ENCODE measurements at regions not wholly inside any gene's neighbourhood (a gene's known extent, or its start where the extent isn't known, plus 50 kb on each side); places are given as distances from the start of the nearest gene placed in this dataset.

DNA sequence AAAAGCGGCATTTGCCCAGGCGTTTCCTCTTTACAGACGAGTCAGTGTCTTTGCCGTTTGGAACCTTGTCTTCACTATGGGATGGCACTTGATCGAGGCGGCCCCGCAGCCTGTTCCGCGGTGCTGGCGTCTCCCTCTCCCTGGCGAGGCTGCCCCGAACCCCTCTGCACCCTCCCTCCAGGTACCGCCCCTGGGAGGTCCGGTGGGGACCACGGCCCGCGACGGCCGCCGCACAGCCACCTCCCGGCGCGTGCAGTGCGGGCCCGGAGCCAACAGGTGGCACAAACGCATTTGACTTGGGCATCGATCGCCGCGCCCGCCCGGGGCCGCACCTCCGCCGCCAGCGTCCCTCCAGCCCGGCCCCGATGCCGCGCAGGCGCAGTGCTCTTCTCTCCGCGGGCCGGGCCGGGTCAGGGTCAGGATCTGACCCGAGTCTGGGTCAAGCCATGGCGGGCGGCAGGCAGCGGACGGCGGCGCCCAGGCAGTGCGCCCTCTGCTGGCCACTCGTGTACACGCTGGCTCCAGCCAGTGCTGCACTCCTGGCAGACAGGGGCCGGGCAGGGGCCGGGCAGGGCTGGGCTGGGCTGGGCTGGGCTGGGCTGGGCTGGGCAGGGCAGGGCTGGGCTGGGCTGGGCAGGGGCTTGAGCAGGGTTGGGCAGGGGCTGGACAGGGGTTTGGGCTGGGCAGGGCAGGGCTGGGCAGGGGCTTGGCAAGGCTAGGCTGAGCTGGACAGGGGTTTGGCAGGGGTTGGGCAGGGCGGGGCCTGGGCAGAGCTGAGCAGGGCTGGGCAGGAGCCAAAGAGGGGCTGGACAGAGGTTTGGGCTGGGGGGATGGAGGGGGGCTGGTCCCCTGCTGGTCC, 155.8 kb upstream of the IRX4 start:
- TF ChIP-seq, protein P1, sequence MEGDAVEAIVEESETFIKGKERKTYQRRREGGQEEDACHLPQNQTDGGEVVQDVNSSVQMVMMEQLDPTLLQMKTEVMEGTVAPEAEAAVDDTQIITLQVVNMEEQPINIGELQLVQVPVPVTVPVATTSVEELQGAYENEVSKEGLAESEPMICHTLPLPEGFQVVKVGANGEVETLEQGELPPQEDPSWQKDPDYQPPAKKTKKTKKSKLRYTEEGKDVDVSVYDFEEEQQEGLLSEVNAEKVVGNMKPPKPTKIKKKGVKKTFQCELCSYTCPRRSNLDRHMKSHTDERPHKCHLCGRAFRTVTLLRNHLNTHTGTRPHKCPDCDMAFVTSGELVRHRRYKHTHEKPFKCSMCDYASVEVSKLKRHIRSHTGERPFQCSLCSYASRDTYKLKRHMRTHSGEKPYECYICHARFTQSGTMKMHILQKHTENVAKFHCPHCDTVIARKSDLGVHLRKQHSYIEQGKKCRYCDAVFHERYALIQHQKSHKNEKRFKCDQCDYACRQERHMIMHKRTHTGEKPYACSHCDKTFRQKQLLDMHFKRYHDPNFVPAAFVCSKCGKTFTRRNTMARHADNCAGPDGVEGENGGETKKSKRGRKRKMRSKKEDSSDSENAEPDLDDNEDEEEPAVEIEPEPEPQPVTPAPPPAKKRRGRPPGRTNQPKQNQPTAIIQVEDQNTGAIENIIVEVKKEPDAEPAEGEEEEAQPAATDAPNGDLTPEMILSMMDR (IDR thresholded peaks at IDR 0.05 in 2 of 3, conservative IDR thresholded peaks at IDR 0.05 in 1 of 3; ENCODE audit: borderline replicate concordance in 1 of 3, insufficient read depth in 1 of 3, low read depth in 2 of 3, low read length in 2 of 3) = peak; percentile 75 to 96 (median 79)
- TF ChIP-seq SIN3A (IDR thresholded peaks at IDR 0.05; ENCODE audit: low read depth) = no peak
- TF ChIP-seq CEBPB (IDR thresholded peaks at IDR 0.05; ENCODE audit: low read depth) = no peak
- TF ChIP-seq, protein P2, sequence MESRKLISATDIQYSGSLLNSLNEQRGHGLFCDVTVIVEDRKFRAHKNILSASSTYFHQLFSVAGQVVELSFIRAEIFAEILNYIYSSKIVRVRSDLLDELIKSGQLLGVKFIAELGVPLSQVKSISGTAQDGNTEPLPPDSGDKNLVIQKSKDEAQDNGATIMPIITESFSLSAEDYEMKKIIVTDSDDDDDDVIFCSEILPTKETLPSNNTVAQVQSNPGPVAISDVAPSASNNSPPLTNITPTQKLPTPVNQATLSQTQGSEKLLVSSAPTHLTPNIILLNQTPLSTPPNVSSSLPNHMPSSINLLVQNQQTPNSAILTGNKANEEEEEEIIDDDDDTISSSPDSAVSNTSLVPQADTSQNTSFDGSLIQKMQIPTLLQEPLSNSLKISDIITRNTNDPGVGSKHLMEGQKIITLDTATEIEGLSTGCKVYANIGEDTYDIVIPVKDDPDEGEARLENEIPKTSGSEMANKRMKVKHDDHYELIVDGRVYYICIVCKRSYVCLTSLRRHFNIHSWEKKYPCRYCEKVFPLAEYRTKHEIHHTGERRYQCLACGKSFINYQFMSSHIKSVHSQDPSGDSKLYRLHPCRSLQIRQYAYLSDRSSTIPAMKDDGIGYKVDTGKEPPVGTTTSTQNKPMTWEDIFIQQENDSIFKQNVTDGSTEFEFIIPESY (IDR thresholded peaks at IDR 0.05; ENCODE audit: extremely low read depth, insufficient replicate concordance, low read length) = no peak
- no peak for TF ChIP-seq POLR2AphosphoS5 (IDR thresholded peaks at IDR 0.05; ENCODE audit: low read depth, low read length)
- TF ChIP-seq EZH2phosphoT487 (IDR thresholded peaks at IDR 0.05; ENCODE audit: borderline replicate concordance) = no peak
- no peak for TF ChIP-seq POLR2A (IDR thresholded peaks at IDR 0.05; ENCODE audit: borderline replicate concordance, extremely low read depth, insufficient read depth, insufficient read length)
- TF ChIP-seq, protein P3, sequence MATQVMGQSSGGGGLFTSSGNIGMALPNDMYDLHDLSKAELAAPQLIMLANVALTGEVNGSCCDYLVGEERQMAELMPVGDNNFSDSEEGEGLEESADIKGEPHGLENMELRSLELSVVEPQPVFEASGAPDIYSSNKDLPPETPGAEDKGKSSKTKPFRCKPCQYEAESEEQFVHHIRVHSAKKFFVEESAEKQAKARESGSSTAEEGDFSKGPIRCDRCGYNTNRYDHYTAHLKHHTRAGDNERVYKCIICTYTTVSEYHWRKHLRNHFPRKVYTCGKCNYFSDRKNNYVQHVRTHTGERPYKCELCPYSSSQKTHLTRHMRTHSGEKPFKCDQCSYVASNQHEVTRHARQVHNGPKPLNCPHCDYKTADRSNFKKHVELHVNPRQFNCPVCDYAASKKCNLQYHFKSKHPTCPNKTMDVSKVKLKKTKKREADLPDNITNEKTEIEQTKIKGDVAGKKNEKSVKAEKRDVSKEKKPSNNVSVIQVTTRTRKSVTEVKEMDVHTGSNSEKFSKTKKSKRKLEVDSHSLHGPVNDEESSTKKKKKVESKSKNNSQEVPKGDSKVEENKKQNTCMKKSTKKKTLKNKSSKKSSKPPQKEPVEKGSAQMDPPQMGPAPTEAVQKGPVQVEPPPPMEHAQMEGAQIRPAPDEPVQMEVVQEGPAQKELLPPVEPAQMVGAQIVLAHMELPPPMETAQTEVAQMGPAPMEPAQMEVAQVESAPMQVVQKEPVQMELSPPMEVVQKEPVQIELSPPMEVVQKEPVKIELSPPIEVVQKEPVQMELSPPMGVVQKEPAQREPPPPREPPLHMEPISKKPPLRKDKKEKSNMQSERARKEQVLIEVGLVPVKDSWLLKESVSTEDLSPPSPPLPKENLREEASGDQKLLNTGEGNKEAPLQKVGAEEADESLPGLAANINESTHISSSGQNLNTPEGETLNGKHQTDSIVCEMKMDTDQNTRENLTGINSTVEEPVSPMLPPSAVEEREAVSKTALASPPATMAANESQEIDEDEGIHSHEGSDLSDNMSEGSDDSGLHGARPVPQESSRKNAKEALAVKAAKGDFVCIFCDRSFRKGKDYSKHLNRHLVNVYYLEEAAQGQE (IDR thresholded peaks at IDR 0.05; ENCODE audit: low read depth) = no peak

Data from HCT116 (cell line).